DOHH2 (cell line): ENCODE measurements at regions not wholly inside any gene's neighbourhood (a gene's known extent, or its start where the extent isn't known, plus 50 kb on each side); places are given as distances from the start of the nearest gene placed in this dataset.

Experiments
- H3F3A ChIP-seq: fragments of 200-600 bp; sonication (generic), shearing (Covaris generic); 2 replicates; pipeline ENCODE4 v1.6.0; 2016; ENCODE audit warnings: antibody characterized with exemption, mild to moderate bottlenecking; ENCODE audit not compliant: control insufficient read depth, insufficient read depth
- H3K27ac ChIP-seq: fragments of 200-600 bp; sonication (generic); 2 replicates; pipeline ENCODE4 v1.5.1; 2014; ENCODE audit warnings: low read depth, mild to moderate bottlenecking, low read length, moderate library complexity
- H3K27me3 ChIP-seq: fragments of 200-600 bp; sonication (generic); 2 replicates; pipeline ENCODE4 v1.6.1; 2014; ENCODE audit warnings: mild to moderate bottlenecking, low read length, mixed read lengths; ENCODE audit not compliant: control insufficient read depth
- H3K36me3 ChIP-seq: fragments of 200-600 bp; sonication (generic); 2 replicates; pipeline ENCODE4 v1.6.1; 2014; ENCODE audit warnings: mild to moderate bottlenecking, low read length, moderate library complexity, mixed read lengths; ENCODE audit not compliant: control insufficient read depth
- H3K4me1 ChIP-seq: fragments of 200-600 bp; sonication (generic); 2 replicates; pipeline ENCODE4 v1.6.1; 2014; ENCODE audit warnings: mild to moderate bottlenecking, low read length, mixed read lengths; ENCODE audit not compliant: control insufficient read depth
- H3K4me2 ChIP-seq: fragments of 200-600 bp; sonication (generic); 2 replicates; pipeline ENCODE4 v1.6.0; 2014; ENCODE audit warnings: mild to moderate bottlenecking, low read length, moderate library complexity
- H3K4me3 ChIP-seq: fragments of 200-600 bp; sonication (generic); 2 replicates; pipeline ENCODE4 v1.5.1; 2014; ENCODE audit warnings: mild to moderate bottlenecking, low read length, mixed read lengths
- H3K79me2 ChIP-seq: fragments of 200-600 bp; sonication (generic); 2 replicates; pipeline ENCODE4 v1.6.1; 2014; ENCODE audit warnings: mild to moderate bottlenecking, low read length, mixed read lengths; ENCODE audit not compliant: control insufficient read depth
- H3K9me2 ChIP-seq: fragments of 200-600 bp; sonication (generic); replicated peaks from 2 replicates; pipeline ENCODE4 v1.6.1; 2014; ENCODE audit warnings: mild to moderate bottlenecking, low read length, mixed read lengths; ENCODE audit not compliant: control insufficient read depth
- H3K9me3 ChIP-seq: fragments of 200-600 bp; sonication (generic); 2 replicates; pipeline ENCODE4 v1.6.1; 2014; ENCODE audit warnings: antibody characterized with exemption, low read length, mixed read lengths; ENCODE audit not compliant: control insufficient read depth, insufficient read depth
- H4K20me1 ChIP-seq: fragments of 200-600 bp; sonication (generic); 2 replicates; pipeline ENCODE4 v1.6.0; 2014; ENCODE audit warnings: low read depth, mild to moderate bottlenecking, antibody characterized with exemption, low read length, moderate library complexity; ENCODE audit not compliant: control insufficient read depth, insufficient read depth
- CTCF ChIP-seq: fragments of 200-600 bp; sonication (generic); IDR thresholded peaks from one replicate; pipeline ENCODE4 v1.5.1; 2014; ENCODE audit warnings: antibody characterized with exemption, mild to moderate bottlenecking, low read depth, low read length; ENCODE audit not compliant: poor library complexity, severe bottlenecking
- EZH2phosphoT487 ChIP-seq: fragments of 200-600 bp; sonication (generic); IDR thresholded peaks from 2 replicates; pipeline ENCODE4 v1.6.1; 2017; ENCODE audit warnings: borderline replicate concordance, mild to moderate bottlenecking, antibody characterized with exemption, low read length, moderate library complexity, mixed read lengths

GRCh38 chr13:24616514-24616913 lies 63.7 kb upstream of the ATP12A start:
- no peaks in the 10 kb centered on the region for H3K9me3 ChIP-seq
- H3K4me1 ChIP-seq, result peaks cover 60% of the 10 kb centered on the region
- H3K36me3 ChIP-seq, result no peaks in the 10 kb centered on the region
- H3K27me3 ChIP-seq, result no peaks in the 10 kb centered on the region
- no peaks in the 10 kb centered on the region for H3K9me2 ChIP-seq
- TF ChIP-seq EZH2phosphoT487 (no peak), CTCF (no peak)
- no peak overlapping the region for H3K4me2 ChIP-seq
- no peaks in the 10 kb centered on the region for H4K20me1 ChIP-seq
- H3K4me3 ChIP-seq, result no peak overlapping the region
- H3F3A ChIP-seq, result peaks cover 10% of the 10 kb centered on the region
- no peaks in the 10 kb centered on the region for H3K79me2 ChIP-seq
- H3K27ac ChIP-seq, result no peak overlapping the region

- TF ChIP-seq EZH2phosphoT487, result no peak
- no peak for TF ChIP-seq CTCF
- H3K27ac ChIP-seq, result peak overlapping the region; percentile 85
Measured at GRCh38 chr13:24617256-24618010, 62.8 kb upstream of the ATP12A start.

GRCh38 chr13:24618011-24618955 lies 61.9 kb upstream of the ATP12A start:
- Histone ChIP-seq H3K4me3 (peak overlapping the region; percentile 30), H3K4me2 (peak overlapping the region; percentile 60), H3K27me3 (no peaks in the 10 kb centered on the region), H3K9me2 (no peaks in the 10 kb centered on the region), H3K79me2 (no peaks in the 10 kb centered on the region), H3K27ac (peak overlapping the region; percentile 85), H3F3A (peaks cover 10% of the 10 kb centered on the region), H3K9me3 (peaks cover 4% of the 10 kb centered on the region; the same call in 1 of the 2 replicates), H4K20me1 (no peaks in the 10 kb centered on the region), H3K36me3 (no peaks in the 10 kb centered on the region), H3K4me1 (peaks cover 56% of the 10 kb centered on the region)
- TF ChIP-seq CTCF (no peak), EZH2phosphoT487 (no peak)

More at GRCh38 chr13:24617256-24618010, 62.8 kb upstream of the ATP12A start:
- no peaks in the 10 kb centered on the region for H3K9me2 ChIP-seq
- peaks cover 10% of the 10 kb centered on the region for H3F3A ChIP-seq
- H3K9me3 ChIP-seq, result no peaks in the 10 kb centered on the region
- no peak overlapping the region for H3K4me2 ChIP-seq
- H3K4me1 ChIP-seq, result peaks cover 56% of the 10 kb centered on the region
- no peaks in the 10 kb centered on the region for H4K20me1 ChIP-seq
- no peaks in the 10 kb centered on the region for H3K27me3 ChIP-seq
- H3K4me3 ChIP-seq, result no peak overlapping the region
- H3K79me2 ChIP-seq, result no peaks in the 10 kb centered on the region
- H3K36me3 ChIP-seq, result no peaks in the 10 kb centered on the region
